Activated CD4-positive, alpha-beta T cell treated with anti-CD3 and anti-CD28 coated beads, Interleukin-2, Interleukin-4, amounts not matched to agents 100 ng/mL and 50 ng/mL, durations not matched to agents 16 hours and 8 hours (primary cell): ENCODE measurements at regions not wholly inside any gene's neighbourhood (a gene's known extent, or its start where the extent isn't known, plus 50 kb on each side); places are given as distances from the start of the nearest gene placed in this dataset.

Source experiments
- DNase-seq: peaks from one replicate; pipeline ENCODE4 v3.0.0-alpha.2; 2020; ENCODE audit warnings: low spot score

DNA sequence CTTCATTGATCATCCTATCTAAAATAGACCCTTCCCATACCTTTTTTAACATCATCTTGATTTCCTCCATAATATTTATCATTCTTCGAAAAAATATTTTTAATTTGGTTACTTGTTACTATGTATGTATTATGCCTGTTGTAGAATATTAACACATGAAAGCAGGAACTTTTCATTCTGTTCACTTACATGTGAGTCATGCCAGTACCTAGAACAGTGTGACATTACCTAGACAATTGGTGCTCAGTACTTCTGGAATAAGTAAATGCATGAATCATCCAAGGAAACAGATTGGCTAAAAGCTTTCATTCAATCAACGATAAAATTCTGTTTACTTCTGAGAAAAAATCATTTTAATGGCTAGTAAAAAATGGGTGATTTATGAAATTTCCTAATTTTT, 76.4 kb downstream of the CXXC4 start:
- no peak for DNase-seq

DNA sequence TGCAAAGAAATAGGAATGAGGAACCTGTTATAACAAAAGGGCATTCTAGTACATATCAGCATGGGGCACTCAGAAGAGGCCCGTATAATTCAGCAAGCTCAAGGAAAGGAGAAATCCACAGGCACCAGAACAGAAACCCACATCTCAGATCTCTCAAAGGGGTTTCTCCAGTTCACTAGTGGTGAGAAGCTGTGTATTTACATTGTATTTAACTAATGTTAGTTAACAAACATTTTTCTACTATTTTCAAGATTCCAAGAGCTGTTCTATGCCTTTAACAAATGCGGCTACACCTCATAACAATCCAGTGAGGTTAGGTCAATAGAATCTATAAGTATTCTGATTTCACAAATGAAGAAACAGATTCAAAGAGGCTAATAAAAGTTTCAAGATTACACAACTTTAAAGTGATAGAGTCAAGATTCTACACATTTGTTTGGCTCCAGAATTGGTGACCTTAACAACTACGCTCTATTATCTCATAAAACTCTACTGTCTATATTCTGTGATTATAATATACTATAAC, 77.3 kb downstream of the CXXC4 start:
- no peak for DNase-seq

- no peak for DNase-seq
These were observed 77.9 kb downstream of the CXXC4 start for GRCh38 chr4:104416725-104417356.

DNA sequence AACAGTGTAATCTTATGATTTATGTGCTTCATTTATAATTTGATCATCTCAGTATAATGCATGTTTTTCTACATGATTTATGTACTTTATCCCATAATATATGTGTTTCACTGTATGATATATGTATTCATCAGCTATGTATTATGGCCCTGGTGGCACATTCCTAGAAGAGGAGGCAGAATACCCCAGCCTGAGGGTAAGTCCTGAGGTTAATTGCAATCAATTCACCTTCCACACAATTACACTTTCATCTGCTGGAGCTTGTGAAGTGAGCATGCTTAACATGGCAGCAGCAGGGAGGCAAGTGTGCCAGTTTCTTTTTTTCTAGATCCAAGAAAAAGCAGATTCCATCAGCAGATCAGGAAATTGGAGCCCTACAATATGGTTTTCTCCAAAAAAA, 81.2 kb downstream of the CXXC4 start:
- no peak for DNase-seq

GRCh38 chr4:104412344-104412743, 82.3 kb downstream of the CXXC4 start:
- no peak for DNase-seq

DNA sequence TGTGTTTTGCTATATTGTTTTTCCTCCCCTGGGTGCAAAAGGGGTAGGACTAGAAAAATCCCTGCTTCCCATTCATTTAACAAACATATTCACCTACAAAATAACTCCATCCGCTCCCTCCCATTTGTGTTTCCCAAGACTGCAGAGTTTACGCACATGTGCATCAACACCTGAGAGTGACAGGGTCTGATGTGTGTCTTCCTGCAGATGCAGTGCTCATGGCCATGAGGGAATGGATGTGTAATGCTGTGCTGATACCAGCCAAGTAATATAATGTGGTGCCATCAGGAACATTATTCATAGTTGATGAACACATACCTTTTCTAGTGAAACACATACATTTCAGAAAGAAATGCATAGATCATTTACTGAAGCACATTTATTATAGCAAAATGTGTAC, 83.2 kb downstream of the CXXC4 start:
- no peak for DNase-seq

DNA sequence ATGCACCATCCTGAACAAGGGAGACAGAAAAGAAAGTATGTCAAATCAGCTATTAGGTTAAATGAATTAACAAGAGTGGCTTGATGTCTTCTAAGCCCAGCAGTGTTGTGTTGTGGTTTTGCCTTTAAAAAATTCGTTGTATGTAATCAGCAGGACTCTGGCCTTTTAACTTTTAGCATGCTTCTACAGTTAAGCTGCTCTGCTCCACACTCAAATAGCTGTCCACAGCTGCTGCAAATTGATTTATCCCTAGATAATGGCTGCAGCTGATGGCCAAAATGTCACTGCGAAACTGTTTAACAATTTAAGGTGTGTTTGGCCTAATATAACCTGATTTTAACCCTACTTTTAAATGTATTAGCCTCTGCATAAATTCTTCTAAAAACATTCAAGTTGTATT, 85.8 kb downstream of the CXXC4 start:
- DNase-seq, result no peak

GRCh38 chr4:104404361-104404760, 90.3 kb downstream of the CXXC4 start:
- DNase-seq, result no peak

GRCh38 chr4:104395168-104395614, 99.5 kb downstream of the CXXC4 start:
- no peak for DNase-seq

DNA sequence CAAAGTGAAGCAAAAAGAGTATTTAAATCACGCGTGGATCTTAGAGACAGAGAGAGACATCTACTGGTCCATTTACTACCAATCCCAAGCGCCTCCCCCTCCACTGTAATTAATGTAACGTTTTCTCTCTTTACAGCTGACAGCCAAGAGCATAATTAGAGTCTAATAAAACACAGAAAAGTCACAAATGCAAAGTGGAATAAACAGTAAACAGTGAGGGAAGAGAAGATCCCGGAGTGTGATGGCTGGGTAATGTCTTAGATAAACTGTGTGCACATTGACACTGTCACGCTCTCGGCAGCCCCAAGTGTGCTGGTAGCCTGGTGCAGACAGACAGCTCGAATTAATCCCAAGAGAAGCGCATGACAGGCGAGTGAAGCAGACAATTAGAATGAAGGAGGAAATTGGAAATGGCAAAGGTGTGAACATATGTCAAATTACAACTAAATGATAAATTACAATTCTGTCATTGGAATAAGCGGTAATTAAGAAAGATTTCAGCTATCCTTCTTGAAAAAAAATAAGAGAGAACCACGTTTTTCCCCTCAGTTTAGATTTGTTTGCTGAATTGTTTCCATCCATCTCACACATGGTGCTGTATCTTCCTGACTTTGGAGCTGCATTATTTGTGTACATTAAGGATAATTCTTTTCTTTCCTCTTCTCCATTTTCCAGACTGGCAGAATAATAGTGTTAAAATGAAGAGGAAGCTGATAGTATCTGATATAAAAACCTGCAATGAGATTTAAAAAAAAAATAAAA, 100.1 kb downstream of the CXXC4 start:
- no peak for DNase-seq

- DNase-seq, result no peak
These were observed 100.9 kb downstream of the CXXC4 start for GRCh38 chr4:104393655-104394324.

- no peak for DNase-seq
These were observed 109.0 kb downstream of the CXXC4 start for GRCh38 chr4:104385713-104386112.

DNA sequence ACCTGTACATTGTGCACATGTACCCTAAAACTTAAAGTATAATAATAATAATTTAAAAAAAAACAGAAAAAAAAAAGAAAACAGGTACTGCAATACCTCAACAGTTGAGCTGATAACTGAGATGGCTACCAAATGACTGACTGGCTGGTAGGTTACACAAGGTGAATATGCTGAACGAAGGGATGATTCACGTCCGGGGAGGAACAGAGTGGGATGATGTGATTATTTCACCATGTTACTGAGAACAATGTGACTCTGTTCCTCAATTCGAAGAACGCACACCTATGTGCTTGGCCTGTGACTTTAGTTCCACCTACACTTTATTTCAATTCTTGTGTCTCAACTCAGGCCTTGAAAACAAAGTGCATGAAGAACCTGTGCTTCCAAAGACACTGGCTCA, 111.7 kb downstream of the CXXC4 start:
- DNase-seq, result no peak

DNA sequence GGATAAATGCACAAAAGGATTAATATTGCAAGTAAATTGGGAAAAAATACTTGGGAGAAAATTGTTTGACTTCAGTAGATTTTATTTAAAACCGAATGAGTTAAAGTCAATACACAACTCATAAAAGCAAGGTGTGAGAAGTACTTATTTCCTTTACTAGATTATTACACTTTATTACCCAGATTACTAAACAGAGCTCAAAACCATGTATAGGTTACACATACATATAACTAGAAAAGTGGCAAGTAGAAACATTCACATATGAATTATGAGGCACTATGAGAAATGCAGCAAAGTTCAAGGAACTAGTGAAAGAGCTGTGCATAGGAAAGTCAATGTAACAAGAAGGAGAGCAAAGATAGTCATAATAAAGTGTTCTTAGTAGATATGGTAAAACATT, 113.0 kb downstream of the CXXC4 start:
- no peak for DNase-seq

DNA sequence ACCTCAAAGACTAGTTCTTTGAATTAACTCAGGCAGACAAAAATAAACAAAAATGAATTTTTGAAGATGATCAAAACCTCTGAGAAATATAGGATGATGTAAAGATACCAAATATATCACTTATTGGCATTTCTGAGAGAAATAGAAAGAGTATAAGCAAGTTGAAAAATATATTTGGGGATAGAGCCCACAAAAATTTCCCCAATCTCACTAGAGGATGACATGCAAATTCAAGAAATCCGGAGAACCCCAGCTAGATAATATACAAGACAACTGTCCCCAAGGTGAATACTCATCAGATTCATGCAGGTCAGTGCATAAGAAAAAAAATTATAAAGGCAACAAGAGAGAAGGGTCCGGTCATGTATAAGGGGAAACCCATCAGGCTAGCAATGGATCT, 129.1 kb downstream of the CXXC4 start:
- no peak for DNase-seq

DNA sequence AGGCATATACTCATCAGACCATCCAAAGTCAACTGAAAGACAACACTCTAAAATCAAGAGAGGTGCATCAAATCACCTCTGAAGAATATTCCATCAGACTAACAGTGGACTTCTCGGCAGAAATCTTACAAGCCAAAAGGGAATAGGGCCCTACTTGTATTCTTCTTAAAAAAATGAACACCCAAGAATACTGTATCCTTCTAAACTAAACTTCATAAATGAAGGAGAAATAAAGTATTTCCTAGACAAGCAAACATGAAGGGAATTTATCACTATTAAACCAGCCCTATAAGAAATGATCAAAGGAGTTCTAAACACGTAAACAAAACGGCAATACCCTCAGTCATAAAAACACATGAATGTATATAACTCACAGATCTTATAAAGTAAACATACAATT, 141.2 kb downstream of the CXXC4 start:
- DNase-seq, result no peak

- DNase-seq, result no peak
These were observed 142.5 kb downstream of the CXXC4 start for GRCh38 chr4:104352211-104352610.

GRCh38 chr4:104351706-104352105, 143.0 kb downstream of the CXXC4 start:
- DNase-seq, result no peak

DNA sequence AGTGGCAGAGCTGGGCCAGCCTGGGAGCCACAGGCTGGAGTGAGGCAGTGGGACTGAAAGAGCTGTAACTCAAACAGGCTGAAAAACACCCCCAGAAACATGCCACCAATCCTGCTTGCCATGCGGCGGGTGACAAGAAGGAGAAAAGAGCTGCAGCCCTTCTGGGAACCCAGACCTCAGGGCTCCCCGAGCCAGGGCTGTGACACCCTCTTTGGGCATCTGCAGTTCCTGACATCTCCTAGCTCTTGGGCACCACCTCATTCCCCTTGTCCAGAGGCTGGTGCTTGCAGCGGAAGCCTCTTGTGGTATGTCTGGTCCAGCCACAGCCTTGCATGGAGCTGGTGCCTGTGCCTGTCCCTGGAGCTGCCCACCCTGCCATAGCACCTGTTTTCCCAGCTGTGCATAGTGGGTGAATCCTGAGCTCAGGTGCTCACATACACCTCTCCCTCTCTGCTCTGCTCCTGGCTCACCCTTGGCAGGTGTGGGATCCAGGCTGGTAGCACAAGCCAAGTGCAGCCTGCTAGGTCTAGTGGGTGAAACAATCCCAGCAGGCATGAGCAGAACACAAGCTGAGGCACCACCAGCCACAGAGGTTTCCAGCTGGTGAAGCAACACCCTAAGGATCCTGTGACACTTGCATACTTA, 149.0 kb downstream of the CXXC4 start:
- DNase-seq, result no peak

DNA sequence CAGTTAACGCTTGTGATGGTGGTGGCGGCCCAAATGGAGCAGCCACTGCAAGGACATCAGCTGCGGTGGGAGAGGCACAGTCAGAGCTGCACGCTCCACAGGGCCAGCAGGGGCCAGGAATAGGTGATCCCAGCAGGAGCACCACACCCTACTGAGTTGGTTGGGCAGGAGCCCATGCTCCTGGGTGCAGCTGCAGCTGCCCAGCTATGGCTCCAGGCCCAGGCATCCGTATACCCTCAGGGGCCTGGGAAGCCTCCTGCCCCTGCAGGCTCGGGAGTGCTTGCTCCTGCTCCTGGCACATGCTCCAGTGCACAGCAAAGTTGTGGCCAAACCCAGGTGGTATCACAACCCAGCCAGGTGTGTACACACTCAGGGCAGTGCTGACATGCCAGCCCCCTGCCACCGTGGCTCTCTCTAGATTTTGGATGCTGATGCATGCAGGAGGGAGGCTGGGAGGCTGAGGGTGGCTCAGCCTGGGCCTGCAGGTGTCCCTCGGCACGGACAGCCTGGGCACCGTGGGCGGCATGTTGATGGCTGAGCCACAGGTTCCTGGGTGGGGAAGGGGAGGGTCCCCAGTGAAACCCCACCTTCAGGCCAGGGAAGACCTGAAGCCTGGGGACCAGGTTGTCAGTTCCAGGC, 150.2 kb downstream of the CXXC4 start:
- DNase-seq, result no peak

DNA sequence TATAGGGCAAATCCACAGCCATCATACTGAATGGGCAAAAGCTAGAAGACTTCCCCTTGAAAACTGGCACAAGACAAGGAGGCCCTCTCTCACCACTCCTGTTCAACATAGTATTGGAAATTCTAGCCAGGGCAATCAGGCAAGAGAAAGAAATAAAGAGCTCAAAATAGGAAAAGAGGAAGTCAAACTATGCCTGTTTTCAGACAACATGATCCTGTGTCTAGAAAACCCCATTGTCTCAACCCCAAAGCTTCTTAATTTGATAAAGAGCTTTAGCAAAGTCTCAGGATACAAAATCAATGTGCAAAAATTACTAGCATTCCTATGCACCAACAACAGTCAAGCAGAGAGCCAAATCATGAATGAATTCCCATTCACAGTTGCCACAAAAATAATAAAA, 160.3 kb downstream of the CXXC4 start:
- DNase-seq, result no peak
